GM12878 (cell line): ENCODE measurements at regions not wholly inside any gene's neighbourhood (a gene's known extent, or its start where the extent isn't known, plus 50 kb on each side); places are given as distances from the start of the nearest gene placed in this dataset.

Experiments used
- ATAC-seq: fragments of 200-7000 bp; cut with Tn5 transposase; 3 replicates; pipeline ENCODE4 v1.9.1; 2020; ENCODE audit warnings: mild to moderate bottlenecking, moderate library complexity
- BruUV-seq: library from RNA; stranded (reverse); fragments of 400-500 nt; replicated peaks from 2 replicates; lab custom pipeline; 2021; lab: Mats Ljungman, UMichigan
- CTCF ChIA-PET: fragments of 300-600 bp; sonication (Branson Sonifier 250); formaldehyde crosslinking; extraction: SDS; loops from one replicate; lab custom pipeline; 2021; ENCODE audit warnings: inconsistent platforms; lab: Yijun Ruan, JAX
- POLR2A ChIA-PET: fragments of 350-600 bp; formaldehyde crosslinking; extraction: SDS; loops from one replicate; lab custom pipeline; 2021; ENCODE audit warnings: inconsistent platforms; lab: Charles Lee
- RAD21 ChIA-PET: fragments of 300-600 bp; sonication (Branson Sonifier 250); formaldehyde crosslinking; loops from one replicate; lab custom pipeline; 2023; ENCODE audit warnings: antibody characterized with exemption; ENCODE audit not compliant: unreplicated experiment; lab: Charles Lee
- SMC1A ChIA-PET: fragments of 300-600 bp; sonication (Branson Sonifier 250); formaldehyde crosslinking; loops from one replicate; lab custom pipeline; 2023; ENCODE audit not compliant: unreplicated experiment, uncharacterized antibody; lab: Charles Lee
- DNase-seq: peaks from one replicate; pipeline ENCODE4 v3.0.0-alpha.2; 2011; ENCODE audit warnings: low read depth, low spot score
- FAIRE-seq: peaks from 3 replicates; lab custom pipeline; 2011; peaks lifted over from hg19 to GRCh38; lab: Jason Lieb, UNC
- H2AFZ ChIP-seq: 2 replicates; pipeline ENCODE4 v1.6.0; 2011; ENCODE audit warnings: low read depth, low read length, control low read depth; ENCODE audit not compliant: control insufficient read depth
- H3K27ac ChIP-seq: 2 replicates; pipeline ENCODE4 v1.5.1; 2011; ENCODE audit warnings: control low read depth; ENCODE audit not compliant: control insufficient read depth, insufficient read depth
- H3K27me3 ChIP-seq, 2 experiments: replicated peaks in 1 of 2; 2 replicates each; pipeline versions ENCODE4 v1.6.0 to v1.6.1; 2011; ENCODE audit warnings: low read length in 1 of 2; ENCODE audit not compliant: control insufficient read depth in 2 of 2, insufficient read depth in 2 of 2
- H3K36me3 ChIP-seq, 2 experiments: 2 replicates each; pipeline ENCODE4 v1.5.1; 2011; ENCODE audit warnings: low read length in 1 of 2; ENCODE audit not compliant: control insufficient read depth in 2 of 2, insufficient read depth in 2 of 2
- H3K4me1 ChIP-seq: 2 replicates; pipeline ENCODE4 v1.6.1; 2011; ENCODE audit warnings: mild to moderate bottlenecking, low read length, moderate library complexity, mixed read lengths; ENCODE audit not compliant: control insufficient read depth, insufficient read depth
- H3K4me2 ChIP-seq: 2 replicates; pipeline ENCODE4 v1.6.0; 2011; ENCODE audit warnings: control low read depth; ENCODE audit not compliant: control insufficient read depth, insufficient read depth
- H3K4me3 ChIP-seq: fragments of 200-600 bp; sonication (generic); 2 replicates; pipeline ENCODE4 v1.5.1; 2016
- H3K79me2 ChIP-seq: 2 replicates; pipeline ENCODE4 v1.6.0; 2011; ENCODE audit warnings: low read length; ENCODE audit not compliant: control insufficient read depth, insufficient read depth
- H3K9ac ChIP-seq: 2 replicates; pipeline ENCODE4 v1.8.0; 2011; ENCODE audit warnings: low read length, control low read depth, mixed read lengths; ENCODE audit not compliant: control insufficient read depth, insufficient read depth
- H3K9me3 ChIP-seq: replicated peaks from 3 replicates; pipeline ENCODE4 v1.5.1; 2011; ENCODE audit warnings: mild to moderate bottlenecking, low read length; ENCODE audit not compliant: control insufficient read depth, insufficient read depth
- H4K20me1 ChIP-seq: 2 replicates; pipeline ENCODE4 v1.6.0; 2011; ENCODE audit not compliant: control insufficient read depth, insufficient read depth
- CTCF ChIP-seq, 3 experiments: IDR thresholded peaks in 2 of 3; conservative IDR thresholded peaks in 1 of 3; 2 replicates each; pipeline ENCODE4 v1.5.1; 2011; ENCODE audit warnings: low read depth in 3 of 3, low read length in 3 of 3, mild to moderate bottlenecking in 3 of 3, control low read depth in 2 of 3, moderate library complexity in 2 of 3, inconsistent platforms in 1 of 3, mixed read lengths in 1 of 3; ENCODE audit not compliant: control insufficient read depth in 2 of 3, insufficient read depth in 1 of 3; ENCODE audit errors: extremely low read depth in 1 of 3
- MYC ChIP-seq: IDR thresholded peaks from 2 replicates; pipeline ENCODE4 v1.6.1; 2011; ENCODE audit warnings: mild to moderate bottlenecking, low read length, moderate library complexity, inconsistent platforms; ENCODE audit not compliant: insufficient read depth, insufficient replicate concordance, insufficient read length, severe bottlenecking
- NFIC ChIP-seq: IDR thresholded peaks from 2 replicates; pipeline ENCODE4 v1.6.1; 2012; ENCODE audit warnings: low read depth, mild to moderate bottlenecking, inconsistent platforms, low read length, moderate library complexity
- NRF1 ChIP-seq: conservative IDR thresholded peaks from 2 replicates; pipeline ENCODE4 v1.6.1; 2011; ENCODE audit warnings: mild to moderate bottlenecking, low read depth, low read length, improper control_type of control experiment
- POLR2AphosphoS5 ChIP-seq: IDR thresholded peaks from 2 replicates; pipeline ENCODE4 v1.6.1; 2011; ENCODE audit warnings: mild to moderate bottlenecking, low read length, inconsistent platforms
- SKIL ChIP-seq: fragments of 450-650 bp; IDR thresholded peaks from 2 replicates; pipeline ENCODE4 v1.6.1; 2017; ENCODE audit warnings: mild to moderate bottlenecking, low read depth, inconsistent platforms; ENCODE audit not compliant: poor library complexity, severe bottlenecking
- WGBS: methylation state at CpG from one replicate; pipeline ENCODE4 v1.1.6; 2016; ENCODE audit warnings: low lambda C conversion rate; ENCODE audit not compliant: insufficient replicate concordance, insufficient coverage; ENCODE audit errors: missing lambda C conversion rate; 5-methylcytosine and 5-hydroxymethylcytosine counted together
- in situ Hi-C: fragments of 300-500 bp; cut with MboI; formaldehyde crosslinking; loops from 9 replicates; pipeline ENCODE4 v1.14.3; 2018; ENCODE audit warnings: mixed read lengths
- intact Hi-C: fragments of 100-400 bp; cut with micrococcal nuclease; formaldehyde crosslinking; loops from one replicate; pipeline ENCODE4 v1.14.2; 2022; ENCODE audit not compliant: unreplicated experiment
- TF ChIP-seq, protein P1 (sequence below): IDR thresholded peaks from 2 replicates; pipeline ENCODE4 v1.6.1; 2012; ENCODE audit warnings: mild to moderate bottlenecking, low read depth, low read length
- TF ChIP-seq, protein P2 (sequence below): IDR thresholded peaks from 2 replicates; pipeline ENCODE4 v1.6.1; 2011; ENCODE audit warnings: mild to moderate bottlenecking, low read depth, low read length, moderate library complexity; ENCODE audit not compliant: insufficient replicate concordance
- TF ChIP-seq, protein P3 (sequence below): fragments of 450-650 bp; IDR thresholded peaks from 2 replicates; pipeline ENCODE4 v1.6.1; 2014; ENCODE audit warnings: mild to moderate bottlenecking

- TF ChIP-seq POLR2AphosphoS5 (no peak), NFIC (no peak), NRF1 (no peak)
These were observed 178.5 kb upstream of the GALNT2 start (continued) for GRCh38 chr1:229888561-229889001.

GRCh38 chr1:229889031-229889517 is 178.0 kb upstream of the GALNT2 start:
- H3K79me2 ChIP-seq = no peaks in the 10 kb centered on the region
- H3K4me1 ChIP-seq = no peaks in the 10 kb centered on the region
- ChIA-PET CTCF (no interaction called here), RAD21 (no interaction called here)
- BruUV-seq = no TSS peak
- H3K9me3 ChIP-seq = no peaks in the 10 kb centered on the region
- H3K4me2 ChIP-seq = no peak overlapping the region
- no peak overlapping the region for H3K4me3 ChIP-seq
- no peak overlapping the region for H3K27ac ChIP-seq
- H4K20me1 ChIP-seq = no peaks in the 10 kb centered on the region
- no peak overlapping the region for H3K9ac ChIP-seq
- TF ChIP-seq CTCF (IDR thresholded peaks at IDR 0.05 in 2 of 3, conservative IDR thresholded peaks at IDR 0.05 in 1 of 3; ENCODE audit: control insufficient read depth in 2 of 3, extremely low read depth in 1 of 3, insufficient read depth in 1 of 3, low read depth in 3 of 3, low read length in 3 of 3) = no peak
- TF ChIP-seq, protein P1, sequence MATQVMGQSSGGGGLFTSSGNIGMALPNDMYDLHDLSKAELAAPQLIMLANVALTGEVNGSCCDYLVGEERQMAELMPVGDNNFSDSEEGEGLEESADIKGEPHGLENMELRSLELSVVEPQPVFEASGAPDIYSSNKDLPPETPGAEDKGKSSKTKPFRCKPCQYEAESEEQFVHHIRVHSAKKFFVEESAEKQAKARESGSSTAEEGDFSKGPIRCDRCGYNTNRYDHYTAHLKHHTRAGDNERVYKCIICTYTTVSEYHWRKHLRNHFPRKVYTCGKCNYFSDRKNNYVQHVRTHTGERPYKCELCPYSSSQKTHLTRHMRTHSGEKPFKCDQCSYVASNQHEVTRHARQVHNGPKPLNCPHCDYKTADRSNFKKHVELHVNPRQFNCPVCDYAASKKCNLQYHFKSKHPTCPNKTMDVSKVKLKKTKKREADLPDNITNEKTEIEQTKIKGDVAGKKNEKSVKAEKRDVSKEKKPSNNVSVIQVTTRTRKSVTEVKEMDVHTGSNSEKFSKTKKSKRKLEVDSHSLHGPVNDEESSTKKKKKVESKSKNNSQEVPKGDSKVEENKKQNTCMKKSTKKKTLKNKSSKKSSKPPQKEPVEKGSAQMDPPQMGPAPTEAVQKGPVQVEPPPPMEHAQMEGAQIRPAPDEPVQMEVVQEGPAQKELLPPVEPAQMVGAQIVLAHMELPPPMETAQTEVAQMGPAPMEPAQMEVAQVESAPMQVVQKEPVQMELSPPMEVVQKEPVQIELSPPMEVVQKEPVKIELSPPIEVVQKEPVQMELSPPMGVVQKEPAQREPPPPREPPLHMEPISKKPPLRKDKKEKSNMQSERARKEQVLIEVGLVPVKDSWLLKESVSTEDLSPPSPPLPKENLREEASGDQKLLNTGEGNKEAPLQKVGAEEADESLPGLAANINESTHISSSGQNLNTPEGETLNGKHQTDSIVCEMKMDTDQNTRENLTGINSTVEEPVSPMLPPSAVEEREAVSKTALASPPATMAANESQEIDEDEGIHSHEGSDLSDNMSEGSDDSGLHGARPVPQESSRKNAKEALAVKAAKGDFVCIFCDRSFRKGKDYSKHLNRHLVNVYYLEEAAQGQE = no peak
- TF ChIP-seq, protein P2, sequence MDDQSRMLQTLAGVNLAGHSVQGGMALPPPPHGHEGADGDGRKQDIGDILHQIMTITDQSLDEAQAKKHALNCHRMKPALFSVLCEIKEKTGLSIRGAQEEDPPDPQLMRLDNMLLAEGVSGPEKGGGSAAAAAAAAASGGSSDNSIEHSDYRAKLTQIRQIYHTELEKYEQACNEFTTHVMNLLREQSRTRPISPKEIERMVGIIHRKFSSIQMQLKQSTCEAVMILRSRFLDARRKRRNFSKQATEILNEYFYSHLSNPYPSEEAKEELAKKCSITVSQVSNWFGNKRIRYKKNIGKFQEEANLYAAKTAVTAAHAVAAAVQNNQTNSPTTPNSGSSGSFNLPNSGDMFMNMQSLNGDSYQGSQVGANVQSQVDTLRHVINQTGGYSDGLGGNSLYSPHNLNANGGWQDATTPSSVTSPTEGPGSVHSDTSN = no peak
- TF ChIP-seq, protein P3, sequence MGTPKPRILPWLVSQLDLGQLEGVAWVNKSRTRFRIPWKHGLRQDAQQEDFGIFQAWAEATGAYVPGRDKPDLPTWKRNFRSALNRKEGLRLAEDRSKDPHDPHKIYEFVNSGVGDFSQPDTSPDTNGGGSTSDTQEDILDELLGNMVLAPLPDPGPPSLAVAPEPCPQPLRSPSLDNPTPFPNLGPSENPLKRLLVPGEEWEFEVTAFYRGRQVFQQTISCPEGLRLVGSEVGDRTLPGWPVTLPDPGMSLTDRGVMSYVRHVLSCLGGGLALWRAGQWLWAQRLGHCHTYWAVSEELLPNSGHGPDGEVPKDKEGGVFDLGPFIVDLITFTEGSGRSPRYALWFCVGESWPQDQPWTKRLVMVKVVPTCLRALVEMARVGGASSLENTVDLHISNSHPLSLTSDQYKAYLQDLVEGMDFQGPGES = no peak
- TF ChIP-seq MYC = no peak
- TF ChIP-seq SKIL = no peak
- TF ChIP-seq, all 136 proteins: peak for 0
- FAIRE-seq (no peak), ATAC-seq (no peak), DNase-seq (no peak)
- no peak overlapping the region for H2AFZ ChIP-seq
- SMC1A ChIA-PET = interaction anchor here (2.5 kb wide), 1 partner anchor 10 kb away, joined by 9 read pairs; no protein-coding TSS in a partner anchor
- H3K36me3 ChIP-seq = no peaks in the 10 kb centered on the region
- H3K27me3 ChIP-seq = peaks cover 2 to 4% of the 10 kb centered on the region in 2 experiments; a peak in 3 of 4 replicates
- intact Hi-C loops (no loop called here), in situ Hi-C loops (no loop called here)
- POLR2A ChIA-PET = no interaction called here
- WGBS = 0% methylated on average over 1 of the region's 1 CpG
